HepG2 (cell line): ENCODE measurements at regions not wholly inside any gene's neighbourhood (a gene's known extent, or its start where the extent isn't known, plus 50 kb on each side); places are given as distances from the start of the nearest gene placed in this dataset.

Experiments used
- ATAC-seq: fragments of 200-7000 bp; cut with Tn5 transposase; 3 replicates; pipeline ENCODE4 v1.9.1; 2020; ENCODE audit warnings: mild to moderate bottlenecking, moderate library complexity
- BruUV-seq: library from RNA; stranded (reverse); fragments of 400-500 nt; replicated peaks from 2 replicates; lab custom pipeline; 2021; lab: Mats Ljungman, UMichigan
- CTCF ChIA-PET: fragments of 300-600 bp; formaldehyde crosslinking; extraction: SDS; loops from one replicate; lab custom pipeline; 2021; ENCODE audit warnings: low total read pairs, inconsistent platforms, low intra/inter-chr PET ratio; lab: Yijun Ruan, JAX
- POLR2A ChIA-PET: fragments of 350-600 bp; sonication (Branson Sonifier 250); formaldehyde crosslinking; loops from one replicate; lab custom pipeline; 2020; ENCODE audit warnings: antibody characterized with exemption, inconsistent platforms; lab: Yijun Ruan, JAX
- DNase-seq: peaks from one replicate; pipeline ENCODE4 v3.0.0-alpha.2; 2015; ENCODE audit warnings: low spot score
- FAIRE-seq: peaks from 3 replicates; lab custom pipeline; 2011; peaks lifted over from hg19 to GRCh38; lab: Jason Lieb, UNC
- H2AFZ ChIP-seq: one replicate; pipeline ENCODE4 v1.6.1; 2011; ENCODE audit warnings: low read length, inconsistent platforms
- H3K27ac ChIP-seq: fragments of 300-600 bp; 3 replicates; pipeline ENCODE4 v1.8.0; 2011; ENCODE audit warnings: mixed run types, mild to moderate bottlenecking, mixed read lengths, low read length, inconsistent platforms; ENCODE audit not compliant: insufficient read depth; ENCODE audit errors: extremely low read length
- H3K27me3 ChIP-seq, 2 experiments: fragments of 200-600 bp in 1 of 2; 2 replicates in 1 of 2; 3 replicates in 1 of 2; pipeline versions ENCODE4 v1.6.0 to v1.8.0; 2011; ENCODE audit warnings: low read length in 2 of 2, mild to moderate bottlenecking in 2 of 2, moderate library complexity in 2 of 2, inconsistent platforms in 1 of 2; ENCODE audit not compliant: insufficient read depth in 2 of 2, control insufficient read depth in 1 of 2
- H3K36me3 ChIP-seq, 2 experiments: fragments of 200-600 bp in 1 of 2; replicated peaks in 1 of 2; 2 replicates in 1 of 2; 3 replicates in 1 of 2; pipeline versions ENCODE4 v1.5.1 to v1.8.0; 2011; ENCODE audit warnings: low read length in 2 of 2, inconsistent platforms in 1 of 2; ENCODE audit not compliant: insufficient read depth in 2 of 2, control insufficient read depth in 1 of 2
- H3K4me1 ChIP-seq: 2 replicates; pipeline ENCODE4 v1.5.1; 2012; ENCODE audit warnings: low read length, inconsistent platforms; ENCODE audit not compliant: insufficient read depth
- H3K4me2 ChIP-seq: 2 replicates; pipeline ENCODE4 v1.6.0; 2011; ENCODE audit warnings: low read depth, low read length, inconsistent platforms
- H3K4me3 ChIP-seq, 3 experiments: fragments of 200-600 bp in 1 of 3; sonication (generic), shearing (Covaris generic) in 1 of 3; replicated peaks in 1 of 3; 2 replicates each; pipeline ENCODE4 v1.5.1; 2011 to 2016; ENCODE audit warnings: low read length in 3 of 3, inconsistent platforms in 2 of 3, low read depth in 2 of 3, mild to moderate bottlenecking in 2 of 3, control low read depth in 1 of 3, mixed read lengths in 1 of 3; ENCODE audit not compliant: insufficient read depth in 1 of 3
- H3K79me2 ChIP-seq: one replicate; pipeline ENCODE4 v1.6.1; 2011; ENCODE audit warnings: low read length, inconsistent platforms; ENCODE audit not compliant: insufficient read depth
- H3K9ac ChIP-seq: 2 replicates; pipeline ENCODE4 v1.6.0; 2011; ENCODE audit warnings: mild to moderate bottlenecking, low read depth, low read length, inconsistent platforms; ENCODE audit not compliant: insufficient read depth
- H3K9me3 ChIP-seq: 2 replicates; pipeline ENCODE4 v1.5.1; 2012; ENCODE audit warnings: mild to moderate bottlenecking, low read length
- H4K20me1 ChIP-seq: 2 replicates; pipeline ENCODE4 v1.6.0; 2011; ENCODE audit warnings: inconsistent platforms, mild to moderate bottlenecking, low read length, moderate library complexity; ENCODE audit not compliant: insufficient read depth
- KDM6A ChIP-seq: IDR thresholded peaks from 2 replicates; pipeline ENCODE4 v1.6.1; 2016; ENCODE audit warnings: low read depth
- NR3C1 ChIP-seq: sonication (generic); formaldehyde crosslinking; IDR thresholded peaks from 2 replicates; pipeline ENCODE4 v1.4.0; 2020; ENCODE audit warnings: missing genetic modification reagents
- RBM39 ChIP-seq: fragments of 200-400 bp; formaldehyde crosslinking; IDR thresholded peaks from one replicate; pipeline ENCODE4 v1.6.1; 2018; ENCODE audit warnings: antibody characterized with exemption, mild to moderate bottlenecking, low read depth, low read length; ENCODE audit not compliant: poor library complexity, severe bottlenecking
- ZNF460 ChIP-seq: sonication (generic); formaldehyde crosslinking; IDR thresholded peaks from 2 replicates; pipeline ENCODE4 v1.5.1; 2020; ENCODE audit warnings: missing genetic modification reagents, mild to moderate bottlenecking, borderline replicate concordance
- ZNF773 ChIP-seq: sonication (generic); formaldehyde crosslinking; IDR thresholded peaks from 2 replicates; pipeline ENCODE4 v1.4.0; 2020; ENCODE audit warnings: missing genetic modification reagents, borderline replicate concordance
- ZNF788 ChIP-seq: sonication (generic); formaldehyde crosslinking; IDR thresholded peaks from 2 replicates; pipeline ENCODE4 v1.5.0; 2020; ENCODE audit warnings: mild to moderate bottlenecking, missing genetic modification reagents, borderline replicate concordance
- WGBS: methylation state at CpG from one replicate; pipeline ENCODE4 v1.1.6; 2017; ENCODE audit warnings: low lambda C conversion rate; 5-methylcytosine and 5-hydroxymethylcytosine counted together
- in situ Hi-C: cut with HindIII; loops from 2 replicates; pipeline ENCODE4 v1.10.0; 2017; ENCODE audit warnings: low pct_unique_long_range_greater_than_20kb; ENCODE audit not compliant: extremely low pct_ligation_motif_present
- intact Hi-C: fragments of 100-400 bp; cut with micrococcal nuclease; formaldehyde crosslinking; loops from one replicate; pipeline ENCODE4 v1.10.0; 2022; ENCODE audit not compliant: unreplicated experiment
- TF ChIP-seq, protein P1 (sequence below): sonication (generic); formaldehyde crosslinking; IDR thresholded peaks from 2 replicates; pipeline ENCODE4 v1.4.0; 2020; ENCODE audit warnings: mild to moderate bottlenecking, missing genetic modification reagents
- TF ChIP-seq, protein P2 (sequence below): sonication (generic); formaldehyde crosslinking; IDR thresholded peaks from 2 replicates; pipeline ENCODE4 v1.4.0; 2020; ENCODE audit warnings: missing genetic modification reagents
- TF ChIP-seq, protein P3 (sequence below): sonication (generic); formaldehyde crosslinking; IDR thresholded peaks from 2 replicates; pipeline ENCODE4 v1.9.0; 2021; ENCODE audit warnings: missing genetic modification reagents, mild to moderate bottlenecking, borderline replicate concordance

GRCh38 chr2:8424997-8425900 is 256.6 kb upstream of the ID2 start:
- H3K79me2 ChIP-seq = no peaks in the 10 kb centered on the region
- ATAC-seq = no peak
- no peak overlapping the region for H2AFZ ChIP-seq
- H3K4me3 ChIP-seq = no peak overlapping the region
- H3K9me3 ChIP-seq = no peaks in the 10 kb centered on the region
- POLR2A ChIA-PET = no interaction called here
- H3K9ac ChIP-seq = no peak overlapping the region
- no peaks in the 10 kb centered on the region for H4K20me1 ChIP-seq
- CTCF ChIA-PET = no interaction called here
- 77% methylated on average over 26 of the region's 26 CpGs for WGBS
- H3K27me3 ChIP-seq = 0 out of 5 replicates have a peak, but pooled peaks cover 0 to 2% of the 10 kb centered on the region in 2 experiments
- no peaks in the 10 kb centered on the region for H3K36me3 ChIP-seq
- BruUV-seq = no TSS peak
- FAIRE-seq = no peak
- no peaks in the 10 kb centered on the region for H3K4me1 ChIP-seq
- no peak overlapping the region for H3K27ac ChIP-seq
- in situ Hi-C loops (no loop called here), intact Hi-C loops (no loop called here)
- no peak for DNase-seq
- no peak overlapping the region for H3K4me2 ChIP-seq
- TF ChIP-seq, protein P1, sequence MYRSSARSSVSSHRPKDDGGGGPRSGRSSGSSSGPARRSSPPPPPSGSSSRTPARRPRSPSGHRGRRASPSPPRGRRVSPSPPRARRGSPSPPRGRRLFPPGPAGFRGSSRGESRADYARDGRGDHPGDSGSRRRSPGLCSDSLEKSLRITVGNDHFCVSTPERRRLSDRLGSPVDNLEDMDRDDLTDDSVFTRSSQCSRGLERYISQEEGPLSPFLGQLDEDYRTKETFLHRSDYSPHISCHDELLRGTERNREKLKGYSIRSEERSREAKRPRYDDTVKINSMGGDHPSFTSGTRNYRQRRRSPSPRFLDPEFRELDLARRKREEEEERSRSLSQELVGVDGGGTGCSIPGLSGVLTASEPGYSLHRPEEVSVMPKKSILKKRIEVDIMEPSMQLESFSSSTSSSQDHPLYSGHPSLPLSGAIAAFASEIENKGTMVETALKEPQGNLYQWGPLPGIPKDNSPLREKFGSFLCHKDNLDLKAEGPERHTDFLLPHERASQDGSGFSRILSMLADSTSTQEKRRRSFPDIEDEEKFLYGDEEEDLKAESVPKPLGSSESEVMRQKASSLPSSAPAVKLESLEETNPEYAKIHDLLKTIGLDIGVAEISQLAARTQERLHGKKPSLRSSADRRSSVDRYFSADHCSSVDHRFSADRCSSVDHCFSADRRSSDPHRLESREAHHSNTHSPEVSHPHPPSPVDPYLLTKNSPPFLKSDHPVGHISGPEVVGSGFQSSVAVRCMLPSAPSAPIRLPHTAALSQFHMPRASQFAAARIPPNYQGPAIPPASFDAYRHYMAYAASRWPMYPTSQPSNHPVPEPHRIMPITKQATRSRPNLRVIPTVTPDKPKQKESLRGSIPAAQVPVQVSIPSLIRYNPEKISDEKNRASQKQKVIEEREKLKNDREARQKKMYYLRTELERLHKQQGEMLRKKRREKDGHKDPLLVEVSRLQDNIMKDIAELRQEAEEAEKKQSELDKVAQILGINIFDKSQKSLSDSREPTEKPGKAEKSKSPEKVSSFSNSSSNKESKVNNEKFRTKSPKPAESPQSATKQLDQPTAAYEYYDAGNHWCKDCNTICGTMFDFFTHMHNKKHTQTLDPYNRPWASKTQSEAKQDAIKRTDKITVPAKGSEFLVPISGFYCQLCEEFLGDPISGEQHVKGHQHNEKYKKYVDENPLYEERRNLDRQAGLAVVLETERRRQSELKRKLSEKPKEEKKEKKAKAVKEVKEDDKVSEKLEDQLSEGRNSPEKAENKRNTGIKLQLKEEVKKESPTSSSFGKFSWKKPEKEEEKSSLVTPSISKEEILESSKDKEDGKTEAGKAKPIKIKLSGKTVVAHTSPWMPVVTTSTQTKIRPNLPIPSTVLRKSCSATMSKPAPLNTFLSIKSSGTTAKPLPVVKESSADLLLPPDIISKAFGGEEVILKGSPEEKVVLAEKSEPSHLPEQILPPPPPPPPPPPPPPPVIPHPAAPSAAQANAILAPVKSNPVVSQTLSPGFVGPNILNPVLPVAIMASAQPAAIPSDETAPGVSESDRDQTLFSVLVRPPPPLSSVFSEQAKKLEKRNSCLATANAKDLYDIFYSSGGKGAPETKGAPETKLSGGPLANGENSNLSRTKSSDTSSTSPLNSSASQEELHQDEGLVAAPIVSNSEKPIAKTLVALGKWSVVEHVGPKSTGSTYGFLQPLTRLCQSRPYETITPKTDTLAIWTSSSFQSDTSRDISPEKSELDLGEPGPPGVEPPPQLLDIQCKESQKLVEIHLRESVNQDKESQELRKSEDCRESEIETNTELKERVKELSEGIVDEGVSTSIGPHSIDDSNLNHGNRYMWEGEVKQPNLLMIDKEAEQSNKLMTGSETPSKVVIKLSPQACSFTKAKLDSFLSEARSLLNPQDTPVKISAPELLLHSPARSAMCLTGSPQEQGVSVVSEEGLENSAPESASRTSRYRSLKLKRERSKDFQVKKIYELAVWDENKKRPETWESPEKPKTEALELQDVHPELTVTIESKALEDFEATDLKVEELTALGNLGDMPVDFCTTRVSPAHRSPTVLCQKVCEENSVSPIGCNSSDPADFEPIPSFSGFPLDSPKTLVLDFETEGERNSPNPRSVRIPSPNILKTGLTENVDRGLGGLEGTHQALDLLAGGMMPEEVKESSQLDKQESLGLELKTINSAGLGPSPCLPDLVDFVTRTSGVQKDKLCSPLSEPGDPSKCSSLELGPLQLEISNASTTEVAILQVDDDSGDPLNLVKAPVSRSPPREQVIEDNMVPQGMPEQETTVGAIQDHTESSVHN (CRISPR knock-in tag) = no peak
- no peak for TF ChIP-seq ZNF773
- TF ChIP-seq ZNF788 = no peak
- no peak for TF ChIP-seq ZNF460 (CRISPR knock-in tag)
- TF ChIP-seq KDM6A = no peak
- no peak for TF ChIP-seq RBM39
- TF ChIP-seq, protein P2, sequence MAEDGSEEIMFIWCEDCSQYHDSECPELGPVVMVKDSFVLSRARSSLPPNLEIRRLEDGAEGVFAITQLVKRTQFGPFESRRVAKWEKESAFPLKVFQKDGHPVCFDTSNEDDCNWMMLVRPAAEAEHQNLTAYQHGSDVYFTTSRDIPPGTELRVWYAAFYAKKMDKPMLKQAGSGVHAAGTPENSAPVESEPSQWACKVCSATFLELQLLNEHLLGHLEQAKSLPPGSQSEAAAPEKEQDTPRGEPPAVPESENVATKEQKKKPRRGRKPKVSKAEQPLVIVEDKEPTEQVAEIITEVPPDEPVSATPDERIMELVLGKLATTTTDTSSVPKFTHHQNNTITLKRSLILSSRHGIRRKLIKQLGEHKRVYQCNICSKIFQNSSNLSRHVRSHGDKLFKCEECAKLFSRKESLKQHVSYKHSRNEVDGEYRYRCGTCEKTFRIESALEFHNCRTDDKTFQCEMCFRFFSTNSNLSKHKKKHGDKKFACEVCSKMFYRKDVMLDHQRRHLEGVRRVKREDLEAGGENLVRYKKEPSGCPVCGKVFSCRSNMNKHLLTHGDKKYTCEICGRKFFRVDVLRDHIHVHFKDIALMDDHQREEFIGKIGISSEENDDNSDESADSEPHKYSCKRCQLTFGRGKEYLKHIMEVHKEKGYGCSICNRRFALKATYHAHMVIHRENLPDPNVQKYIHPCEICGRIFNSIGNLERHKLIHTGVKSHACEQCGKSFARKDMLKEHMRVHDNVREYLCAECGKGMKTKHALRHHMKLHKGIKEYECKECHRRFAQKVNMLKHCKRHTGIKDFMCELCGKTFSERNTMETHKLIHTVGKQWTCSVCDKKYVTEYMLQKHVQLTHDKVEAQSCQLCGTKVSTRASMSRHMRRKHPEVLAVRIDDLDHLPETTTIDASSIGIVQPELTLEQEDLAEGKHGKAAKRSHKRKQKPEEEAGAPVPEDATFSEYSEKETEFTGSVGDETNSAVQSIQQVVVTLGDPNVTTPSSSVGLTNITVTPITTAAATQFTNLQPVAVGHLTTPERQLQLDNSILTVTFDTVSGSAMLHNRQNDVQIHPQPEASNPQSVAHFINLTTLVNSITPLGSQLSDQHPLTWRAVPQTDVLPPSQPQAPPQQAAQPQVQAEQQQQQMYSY (CRISPR knock-in tag) = no peak
- TF ChIP-seq, protein P3, sequence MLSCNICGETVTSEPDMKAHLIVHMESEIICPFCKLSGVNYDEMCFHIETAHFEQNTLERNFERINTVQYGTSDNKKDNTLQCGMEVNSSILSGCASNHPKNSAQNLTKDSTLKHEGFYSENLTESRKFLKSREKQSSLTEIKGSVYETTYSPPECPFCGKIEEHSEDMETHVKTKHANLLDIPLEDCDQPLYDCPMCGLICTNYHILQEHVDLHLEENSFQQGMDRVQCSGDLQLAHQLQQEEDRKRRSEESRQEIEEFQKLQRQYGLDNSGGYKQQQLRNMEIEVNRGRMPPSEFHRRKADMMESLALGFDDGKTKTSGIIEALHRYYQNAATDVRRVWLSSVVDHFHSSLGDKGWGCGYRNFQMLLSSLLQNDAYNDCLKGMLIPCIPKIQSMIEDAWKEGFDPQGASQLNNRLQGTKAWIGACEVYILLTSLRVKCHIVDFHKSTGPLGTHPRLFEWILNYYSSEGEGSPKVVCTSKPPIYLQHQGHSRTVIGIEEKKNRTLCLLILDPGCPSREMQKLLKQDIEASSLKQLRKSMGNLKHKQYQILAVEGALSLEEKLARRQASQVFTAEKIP (CRISPR knock-in tag) = no peak
- no peak for TF ChIP-seq NR3C1 (CRISPR knock-in tag)
